ENCODE measurements at regions not wholly inside any gene's neighbourhood (a gene's known extent, or its start where the extent isn't known, plus 50 kb on each side); places are given as distances from the start of the nearest gene placed in this dataset.

- no peak for TF ChIP-seq CTCF (IDR thresholded peaks at IDR 0.05; ENCODE audit: low read depth, low read length, missing control alignments)
- no peak overlapping the region for H3K4me3 ChIP-seq (ENCODE audit: low read depth, low read length)
- in situ Hi-C loops (cut with HindIII; ENCODE audit: low sequenced_read_pairs) = no loop called here
- no peak for DNase-seq (ENCODE audit: low read depth)
Measured at GRCh38 chrX:117808426-117808825, 308.2 kb downstream of the KLHL13 start.

- DNase-seq (ENCODE audit: low read depth) = no peak
- no peak for TF ChIP-seq CTCF (IDR thresholded peaks at IDR 0.05; ENCODE audit: low read depth, low read length, missing control alignments)
- in situ Hi-C loops (cut with HindIII; ENCODE audit: low sequenced_read_pairs) = no loop called here
- H3K4me3 ChIP-seq (ENCODE audit: low read depth, low read length) = no peak overlapping the region
Measured at GRCh38 chrX:117803463-117803862, 313.1 kb downstream of the KLHL13 start.

- no peak overlapping the region for H3K4me3 ChIP-seq (ENCODE audit: low read depth, low read length)
- no peak for DNase-seq (ENCODE audit: low read depth)
- in situ Hi-C loops (cut with HindIII; ENCODE audit: low sequenced_read_pairs) = no loop called here
- no peak for TF ChIP-seq CTCF (IDR thresholded peaks at IDR 0.05; ENCODE audit: low read depth, low read length, missing control alignments)
Measured at GRCh38 chrX:117788339-117788738, 328.3 kb downstream of the KLHL13 start.

- in situ Hi-C loops (cut with HindIII; ENCODE audit: low sequenced_read_pairs) = no loop called here
- no peak overlapping the region for H3K4me3 ChIP-seq (ENCODE audit: low read depth, low read length)
- TF ChIP-seq CTCF (IDR thresholded peaks at IDR 0.05; ENCODE audit: low read depth, low read length, missing control alignments) = no peak
- no peak for DNase-seq (ENCODE audit: low read depth)
Measured at GRCh38 chrX:117771384-117771783, 345.2 kb downstream of the KLHL13 start.

GRCh38 chrX:117768861-117769604 lies 347.6 kb downstream of the KLHL13 start:
- H3K4me3 ChIP-seq (ENCODE audit: low read depth, low read length) = no peak overlapping the region
- in situ Hi-C loops (cut with HindIII; ENCODE audit: low sequenced_read_pairs) = no loop called here
- TF ChIP-seq CTCF (IDR thresholded peaks at IDR 0.05; ENCODE audit: low read depth, low read length, missing control alignments) = no peak
- no peak for DNase-seq (ENCODE audit: low read depth)

GRCh38 chrX:117765211-117765610 lies 351.4 kb downstream of the KLHL13 start:
- no peak overlapping the region for H3K4me3 ChIP-seq (ENCODE audit: low read depth, low read length)
- in situ Hi-C loops (cut with HindIII; ENCODE audit: low sequenced_read_pairs) = no loop called here
- no peak for DNase-seq (ENCODE audit: low read depth)
- no peak for TF ChIP-seq CTCF (IDR thresholded peaks at IDR 0.05; ENCODE audit: low read depth, low read length, missing control alignments)

All from astrocyte of the cerebellum (primary cell).